GM19351 (cell line): ENCODE measurements at regions not wholly inside any gene's neighbourhood (a gene's known extent, or its start where the extent isn't known, plus 50 kb on each side); places are given as distances from the start of the nearest gene placed in this dataset.

Source experiments
- ATAC-seq: cut with Tn5 transposase; IDR thresholded peaks from one replicate; pipeline ENCODE4 v1.9.1; 2021; ENCODE audit warnings: mild to moderate bottlenecking, moderate library complexity; ENCODE audit not compliant: unreplicated experiment

- ATAC-seq: no peak
Measured at GRCh38 chr22:49536571-49537131, 291.0 kb downstream of the BRD1 start.

- no peak for ATAC-seq
Measured at GRCh38 chr22:49535527-49536125, 292.0 kb downstream of the BRD1 start.

- ATAC-seq: no peak
Measured at GRCh38 chr22:49535126-49535525, 292.5 kb downstream of the BRD1 start.

GRCh38 chr22:49534386-49534785, 293.3 kb downstream of the BRD1 start:
- ATAC-seq: no peak

GRCh38 chr22:49533886-49534285, 293.8 kb downstream of the BRD1 start:
- no peak for ATAC-seq

GRCh38 chr22:49532869-49533802, 294.5 kb downstream of the BRD1 start:
- no peak for ATAC-seq

- ATAC-seq: no peak
Measured at GRCh38 chr22:49531368-49531791, 296.3 kb downstream of the BRD1 start.

- ATAC-seq: no peak
Measured at GRCh38 chr22:49530671-49531367, 296.9 kb downstream of the BRD1 start.

- ATAC-seq: no peak
Measured at GRCh38 chr22:49528420-49528720, 299.3 kb downstream of the BRD1 start.

- ATAC-seq: no peak
Measured at GRCh38 chr22:49527611-49528419, 299.9 kb downstream of the BRD1 start.

- ATAC-seq: no peak
Measured at GRCh38 chr22:49525801-49526535, 301.7 kb downstream of the BRD1 start.

- no peak for ATAC-seq
Measured at GRCh38 chr22:49525360-49525759, 302.3 kb downstream of the BRD1 start.

- ATAC-seq: no peak
Measured at GRCh38 chr22:49524362-49524761, 303.3 kb downstream of the BRD1 start.

GRCh38 chr22:49523374-49524008, 304.2 kb downstream of the BRD1 start:
- ATAC-seq: no peak

- ATAC-seq: no peak
Measured at GRCh38 chr22:49522582-49523373, 304.9 kb downstream of the BRD1 start.

- no peak for ATAC-seq
Measured at GRCh38 chr22:49521787-49522224, 305.9 kb downstream of the BRD1 start.

- ATAC-seq: no peak
Measured at GRCh38 chr22:49519117-49519737, 308.4 kb downstream of the BRD1 start.

GRCh38 chr22:49518436-49518970, 309.2 kb downstream of the BRD1 start:
- no peak for ATAC-seq
